Suppressor macrophage (primary cell): ENCODE measurements at regions not wholly inside any gene's neighbourhood (a gene's known extent, or its start where the extent isn't known, plus 50 kb on each side); places are given as distances from the start of the nearest gene placed in this dataset.
"Not testable (repeated sequence)": the region's sequence is repeated elsewhere in the genome, so short reads cannot be mapped to it uniquely, and the experiment has no call there.

Experiments
- DNase-seq, 4 experiments: peaks; one replicate each; pipeline ENCODE4 v3.0.0-alpha.2; 2020 to 2022

GRCh38 chr1:198411240-198411639, 129.2 kb downstream of the ATP6V1G3 start:
- no peak for DNase-seq

- no peak for DNase-seq
Measured at GRCh38 chr1:198408716-198409115, 131.8 kb downstream of the ATP6V1G3 start.

- not testable (repeated sequence) for DNase-seq
Measured at GRCh38 chr1:198404632-198405031, 135.8 kb downstream of the ATP6V1G3 start.

GRCh38 chr1:198400063-198400462, 140.4 kb downstream of the ATP6V1G3 start:
- no peak for DNase-seq

GRCh38 chr1:198399452-198399851, 141.0 kb downstream of the ATP6V1G3 start:
- DNase-seq = no peak

GRCh38 chr1:198397208-198397808, 143.2 kb downstream of the ATP6V1G3 start:
- no peak for DNase-seq

GRCh38 chr1:198391393-198392020, 149.0 kb downstream of the ATP6V1G3 start:
- no peak for DNase-seq

- no peak for DNase-seq
Measured at GRCh38 chr1:198387587-198387986, 152.9 kb downstream of the ATP6V1G3 start.

- DNase-seq = no peak
Measured at GRCh38 chr1:198380275-198380674, 160.2 kb downstream of the ATP6V1G3 start.

- no peak for DNase-seq
Measured at GRCh38 chr1:198377702-198378101, 162.8 kb downstream of the ATP6V1G3 start.

GRCh38 chr1:198374288-198374687, 166.2 kb downstream of the ATP6V1G3 start:
- DNase-seq = no peak

GRCh38 chr1:198373376-198373775, 167.1 kb downstream of the ATP6V1G3 start:
- no peak for DNase-seq
